Activated CD8-positive, alpha-beta T cell treated with anti-CD3 and anti-CD28 coated beads for 36 hours (primary cell): ENCODE measurements at regions not wholly inside any gene's neighbourhood (a gene's known extent, or its start where the extent isn't known, plus 50 kb on each side); places are given as distances from the start of the nearest gene placed in this dataset.
"Not testable (repeated sequence)": the region's sequence is repeated elsewhere in the genome, so short reads cannot be mapped to it uniquely, and the experiment has no call there.

Source experiments
- ATAC-seq: fragments of 200-7000 bp; cut with Tn5 transposase; one replicate; pipeline ENCODE4 v1.10.0; 2021; ENCODE audit warnings: mild to moderate bottlenecking, moderate library complexity
- CTCF ChIA-PET: fragments of 350-600 bp; sonication (Branson Sonifier 250); formaldehyde crosslinking; loops from one replicate; lab custom pipeline; 2021; ENCODE audit warnings: antibody characterized with exemption; lab: Charles Lee
- POLR2A ChIA-PET: fragments of 350-600 bp; sonication (Branson Sonifier 250); formaldehyde crosslinking; loops from one replicate; lab custom pipeline; 2021; ENCODE audit warnings: antibody characterized with exemption; lab: Charles Lee
- DNase-seq: peaks from one replicate; pipeline ENCODE4 v3.0.0-alpha.2; 2020
- H3K27ac Mint-ChIP-seq: one replicate; pipeline ENCODE4 v1.8.0; 2021; ENCODE audit warnings: mild to moderate bottlenecking, mixed read lengths
- H3K27me3 Mint-ChIP-seq: one replicate; pipeline ENCODE4 v1.8.0; 2021; ENCODE audit warnings: mixed read lengths
- H3K36me3 Mint-ChIP-seq: one replicate; pipeline ENCODE4 v1.8.0; 2021; ENCODE audit warnings: low read depth, mixed read lengths
- H3K4me1 Mint-ChIP-seq: one replicate; pipeline ENCODE4 v1.8.0; 2021; ENCODE audit warnings: low read depth, mixed read lengths
- H3K4me3 Mint-ChIP-seq: one replicate; pipeline ENCODE4 v1.8.0; 2021; ENCODE audit warnings: mild to moderate bottlenecking, moderate library complexity, mixed read lengths
- H3K9me3 Mint-ChIP-seq: one replicate; pipeline ENCODE4 v1.8.0; 2021; ENCODE audit warnings: mixed read lengths
- CTCF ChIP-seq: fragments of 200-600 bp; IDR thresholded peaks from one replicate; pipeline ENCODE4 v1.8.0; 2022; ENCODE audit warnings: antibody characterized with exemption, mild to moderate bottlenecking
- intact Hi-C: fragments of 100-400 bp; cut with micrococcal nuclease; formaldehyde crosslinking; loops from one replicate; pipeline ENCODE4 v1.10.0; 2022

GRCh38 chr18:41870817-41871216 lies 84.2 kb upstream of the PIK3C3 start:
- H3K27ac Mint-ChIP-seq = no peak overlapping the region
- intact Hi-C loops = no loop called here
- POLR2A ChIA-PET = no interaction called here
- H3K9me3 Mint-ChIP-seq = no peaks in the 10 kb centered on the region
- no peaks in the 10 kb centered on the region for H3K36me3 Mint-ChIP-seq
- peaks cover 5% of the 10 kb centered on the region for H3K27me3 Mint-ChIP-seq
- ATAC-seq (peak; percentile 24), DNase-seq (no peak)
- H3K4me1 Mint-ChIP-seq = peaks cover 4% of the 10 kb centered on the region
- TF ChIP-seq CTCF = no peak
- CTCF ChIA-PET = no interaction called here
- H3K4me3 Mint-ChIP-seq = no peak overlapping the region

- ChIA-PET POLR2A (no interaction called here), CTCF (no interaction called here)
- no peak overlapping the region for H3K27ac Mint-ChIP-seq
- intact Hi-C loops = no loop called here
- peaks cover 4% of the 10 kb centered on the region for H3K4me1 Mint-ChIP-seq
- no peaks in the 10 kb centered on the region for H3K36me3 Mint-ChIP-seq
- no peaks in the 10 kb centered on the region for H3K9me3 Mint-ChIP-seq
- DNase-seq = no peak
- ATAC-seq = no peak
- no peak for TF ChIP-seq CTCF
- no peak overlapping the region for H3K4me3 Mint-ChIP-seq
- H3K27me3 Mint-ChIP-seq = peaks cover 5% of the 10 kb centered on the region
These were observed 84.8 kb upstream of the PIK3C3 start for GRCh38 chr18:41870191-41870590.

GRCh38 chr18:41865796-41866195 lies 89.2 kb upstream of the PIK3C3 start:
- intact Hi-C loops, H3K27ac Mint-ChIP-seq, H3K4me3 Mint-ChIP-seq, H3K36me3 Mint-ChIP-seq, H3K27me3 Mint-ChIP-seq, ATAC-seq, H3K4me1 Mint-ChIP-seq, POLR2A ChIA-PET, H3K9me3 Mint-ChIP-seq, DNase-seq, CTCF ChIA-PET: not testable (repeated sequence)

- POLR2A ChIA-PET = no interaction called here
These were observed 90.8 kb upstream of the PIK3C3 start for GRCh38 chr18:41864216-41864615.

GRCh38 chr18:41862921-41863320 lies 92.1 kb upstream of the PIK3C3 start:
- POLR2A ChIA-PET = no interaction called here
- no peaks in the 10 kb centered on the region for H3K4me1 Mint-ChIP-seq
- H3K27ac Mint-ChIP-seq = no peak overlapping the region
- intact Hi-C loops = no loop called here
- H3K36me3 Mint-ChIP-seq = no peaks in the 10 kb centered on the region
- TF ChIP-seq CTCF = no peak
- H3K9me3 Mint-ChIP-seq = no peaks in the 10 kb centered on the region
- ATAC-seq (no peak), DNase-seq (no peak)
- CTCF ChIA-PET = no interaction called here
- no peak overlapping the region for H3K4me3 Mint-ChIP-seq
- H3K27me3 Mint-ChIP-seq = peaks cover 3% of the 10 kb centered on the region

More at GRCh38 chr18:41864216-41864615, 90.8 kb upstream of the PIK3C3 start:
- DNase-seq (no peak), ATAC-seq (no peak)
- intact Hi-C loops = no loop called here
- no peak for TF ChIP-seq CTCF
- Mint-ChIP-seq H3K36me3 (no peaks in the 10 kb centered on the region), H3K27me3 (peaks cover 3% of the 10 kb centered on the region), H3K4me1 (no peaks in the 10 kb centered on the region), H3K9me3 (no peaks in the 10 kb centered on the region), H3K4me3 (no peak overlapping the region), H3K27ac (no peak overlapping the region)
- CTCF ChIA-PET = no interaction called here

- CTCF ChIA-PET = no interaction called here
- intact Hi-C loops = no loop called here
These were observed 94.0 kb upstream of the PIK3C3 start for GRCh38 chr18:41860987-41861386.

More at GRCh38 chr18:41860987-41861386, 94.0 kb upstream of the PIK3C3 start:
- POLR2A ChIA-PET = no interaction called here
- Mint-ChIP-seq H3K4me1 (no peaks in the 10 kb centered on the region), H3K27me3 (peaks cover 3% of the 10 kb centered on the region), H3K36me3 (no peaks in the 10 kb centered on the region), H3K9me3 (no peaks in the 10 kb centered on the region), H3K4me3 (no peak overlapping the region), H3K27ac (no peak overlapping the region)
- TF ChIP-seq CTCF = no peak
- DNase-seq (no peak), ATAC-seq (no peak)
